Endothelial cell of umbilical vein (primary cell): ENCODE measurements at regions not wholly inside any gene's neighbourhood (a gene's known extent, or its start where the extent isn't known, plus 50 kb on each side); places are given as distances from the start of the nearest gene placed in this dataset.

ENCODE experiments used
- EZH2 ChIP-seq: IDR thresholded peaks from 2 replicates; pipeline ENCODE4 v1.6.1; 2012; ENCODE audit warnings: borderline replicate concordance, low read depth, mild to moderate bottlenecking, moderate library complexity, low read length, inconsistent platforms; ENCODE audit not compliant: severe bottlenecking
- FOS ChIP-seq: IDR thresholded peaks from 2 replicates; pipeline ENCODE4 v1.6.1; 2011; ENCODE audit warnings: mild to moderate bottlenecking, low read length, moderate library complexity, borderline replicate concordance; ENCODE audit not compliant: insufficient read depth
- MYC ChIP-seq: IDR thresholded peaks from one replicate; pipeline ENCODE4 v1.6.1; 2011; ENCODE audit warnings: mild to moderate bottlenecking, low read depth, low read length
- POLR2A ChIP-seq: IDR thresholded peaks from 2 replicates; pipeline ENCODE4 v1.6.1; 2012; ENCODE audit warnings: low read depth, mild to moderate bottlenecking, control low read depth, low read length
- TF ChIP-seq, protein P1 (sequence below), 2 donors: IDR thresholded peaks; 1 replicate in 1 of 2; 2 replicates in 1 of 2; pipeline ENCODE4 v1.5.1; 2011; ENCODE audit warnings: low read length in 2 of 2, mild to moderate bottlenecking in 2 of 2, moderate library complexity in 2 of 2, control low read depth in 1 of 2, inconsistent platforms in 1 of 2, low read depth in 1 of 2; ENCODE audit not compliant: insufficient read depth in 1 of 2; ENCODE audit errors: extremely low read depth in 1 of 2
- TF ChIP-seq, protein P2 (sequence below): IDR thresholded peaks from 2 replicates; pipeline ENCODE4 v1.6.1; 2011; ENCODE audit not compliant: insufficient read depth, insufficient read length

DNA sequence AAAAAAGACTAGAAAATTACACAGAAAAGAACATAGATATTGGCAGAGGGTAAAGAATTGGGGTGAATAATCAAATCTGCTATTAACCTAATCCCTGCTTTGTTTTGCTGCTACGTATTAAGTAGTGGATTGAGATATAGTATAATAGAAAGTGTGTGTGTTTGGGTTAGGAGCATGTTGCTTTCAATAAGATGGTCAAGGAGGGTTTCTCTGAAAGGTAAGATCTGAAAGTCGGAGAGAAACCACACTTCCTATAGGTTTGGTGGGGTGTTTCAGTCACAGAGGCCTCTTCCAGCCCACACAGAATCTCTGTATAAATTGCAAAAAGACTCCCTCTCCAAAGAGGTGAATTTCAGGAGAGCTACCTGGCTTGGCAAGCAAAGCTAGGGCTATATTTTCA is 345.7 kb upstream of the SATB1 start:
- TF ChIP-seq, protein P1, sequence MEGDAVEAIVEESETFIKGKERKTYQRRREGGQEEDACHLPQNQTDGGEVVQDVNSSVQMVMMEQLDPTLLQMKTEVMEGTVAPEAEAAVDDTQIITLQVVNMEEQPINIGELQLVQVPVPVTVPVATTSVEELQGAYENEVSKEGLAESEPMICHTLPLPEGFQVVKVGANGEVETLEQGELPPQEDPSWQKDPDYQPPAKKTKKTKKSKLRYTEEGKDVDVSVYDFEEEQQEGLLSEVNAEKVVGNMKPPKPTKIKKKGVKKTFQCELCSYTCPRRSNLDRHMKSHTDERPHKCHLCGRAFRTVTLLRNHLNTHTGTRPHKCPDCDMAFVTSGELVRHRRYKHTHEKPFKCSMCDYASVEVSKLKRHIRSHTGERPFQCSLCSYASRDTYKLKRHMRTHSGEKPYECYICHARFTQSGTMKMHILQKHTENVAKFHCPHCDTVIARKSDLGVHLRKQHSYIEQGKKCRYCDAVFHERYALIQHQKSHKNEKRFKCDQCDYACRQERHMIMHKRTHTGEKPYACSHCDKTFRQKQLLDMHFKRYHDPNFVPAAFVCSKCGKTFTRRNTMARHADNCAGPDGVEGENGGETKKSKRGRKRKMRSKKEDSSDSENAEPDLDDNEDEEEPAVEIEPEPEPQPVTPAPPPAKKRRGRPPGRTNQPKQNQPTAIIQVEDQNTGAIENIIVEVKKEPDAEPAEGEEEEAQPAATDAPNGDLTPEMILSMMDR (IDR thresholded peaks at IDR 0.05; ENCODE audit: extremely low read depth in 1 of 2, insufficient read depth in 1 of 2, low read depth in 1 of 2, low read length in 2 of 2) = no peak
- TF ChIP-seq EZH2 (no peak), POLR2A (no peak), MYC (no peak), FOS (no peak)
- TF ChIP-seq, protein P2, sequence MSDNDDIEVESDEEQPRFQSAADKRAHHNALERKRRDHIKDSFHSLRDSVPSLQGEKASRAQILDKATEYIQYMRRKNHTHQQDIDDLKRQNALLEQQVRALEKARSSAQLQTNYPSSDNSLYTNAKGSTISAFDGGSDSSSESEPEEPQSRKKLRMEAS = no peak
